ENCODE measurements at regions not wholly inside any gene's neighbourhood (a gene's known extent, or its start where the extent isn't known, plus 50 kb on each side); places are given as distances from the start of the nearest gene placed in this dataset.
"Not testable (repeated sequence)": the region's sequence is repeated elsewhere in the genome, so short reads cannot be mapped to it uniquely, and the experiment has no call there.

DNA sequence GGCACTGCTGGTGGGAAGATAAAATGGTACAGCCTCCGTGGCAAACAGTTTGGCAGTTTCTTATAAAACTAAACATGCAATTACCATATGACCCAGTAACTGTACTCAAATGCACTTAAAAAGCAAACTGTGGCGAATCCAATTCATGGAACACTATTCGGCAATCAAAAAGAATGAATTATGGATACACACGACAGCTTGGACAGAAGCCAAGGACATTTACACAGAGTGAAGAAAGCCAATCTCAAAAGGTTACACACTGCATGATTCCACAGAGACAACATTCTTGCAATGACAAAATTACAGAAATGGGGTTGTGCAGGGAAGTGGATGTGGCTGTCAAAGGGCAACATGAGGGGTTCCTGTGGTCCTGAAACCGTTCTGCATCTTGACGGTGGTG, 122.1 kb upstream of the IQSEC1 start:
- no peak for DNase-seq

DNA sequence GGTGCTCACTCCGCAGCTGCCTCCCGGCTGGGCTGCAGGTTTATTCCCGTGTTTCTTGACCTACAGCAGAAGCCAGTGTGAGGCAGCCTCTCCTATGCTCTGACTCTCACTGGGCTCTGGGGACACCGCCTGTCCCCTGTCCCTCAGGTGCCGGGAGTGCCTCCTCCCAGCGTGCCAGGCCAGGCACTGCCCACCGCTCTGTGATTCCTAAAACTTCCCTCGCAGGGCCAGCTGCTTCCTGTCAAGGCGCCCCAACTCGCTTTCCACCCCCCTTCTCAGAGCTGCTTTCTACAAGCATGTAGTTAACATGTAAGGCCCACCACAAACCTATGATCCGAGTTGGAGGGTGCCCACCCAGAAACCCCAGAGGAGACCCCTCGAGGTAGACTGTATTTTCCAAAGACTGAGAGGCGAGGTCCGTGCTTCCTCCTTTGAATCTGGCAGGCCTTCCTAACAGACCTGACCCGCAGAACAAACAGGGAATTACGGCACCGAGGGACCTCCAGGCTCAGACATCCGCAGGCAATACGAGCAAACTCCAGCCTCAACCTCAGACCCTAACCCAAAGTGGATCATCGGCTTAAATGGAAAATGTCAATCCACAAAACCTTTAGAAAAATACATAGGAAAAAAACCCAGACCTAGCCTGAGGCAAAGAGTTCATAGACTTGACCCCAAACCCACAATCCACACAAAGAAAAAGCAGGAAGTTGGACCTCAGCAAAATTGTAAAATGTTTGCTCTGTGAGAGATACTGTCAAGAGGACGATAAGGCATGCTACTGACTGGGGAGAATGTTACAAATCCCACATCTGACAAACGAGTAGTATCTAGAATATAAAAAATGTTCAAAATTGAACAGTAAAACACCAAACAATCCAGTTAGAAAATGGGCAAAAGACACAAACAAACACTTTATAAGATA, 121.3 kb upstream of the IQSEC1 start:
- no peak for DNase-seq

DNA sequence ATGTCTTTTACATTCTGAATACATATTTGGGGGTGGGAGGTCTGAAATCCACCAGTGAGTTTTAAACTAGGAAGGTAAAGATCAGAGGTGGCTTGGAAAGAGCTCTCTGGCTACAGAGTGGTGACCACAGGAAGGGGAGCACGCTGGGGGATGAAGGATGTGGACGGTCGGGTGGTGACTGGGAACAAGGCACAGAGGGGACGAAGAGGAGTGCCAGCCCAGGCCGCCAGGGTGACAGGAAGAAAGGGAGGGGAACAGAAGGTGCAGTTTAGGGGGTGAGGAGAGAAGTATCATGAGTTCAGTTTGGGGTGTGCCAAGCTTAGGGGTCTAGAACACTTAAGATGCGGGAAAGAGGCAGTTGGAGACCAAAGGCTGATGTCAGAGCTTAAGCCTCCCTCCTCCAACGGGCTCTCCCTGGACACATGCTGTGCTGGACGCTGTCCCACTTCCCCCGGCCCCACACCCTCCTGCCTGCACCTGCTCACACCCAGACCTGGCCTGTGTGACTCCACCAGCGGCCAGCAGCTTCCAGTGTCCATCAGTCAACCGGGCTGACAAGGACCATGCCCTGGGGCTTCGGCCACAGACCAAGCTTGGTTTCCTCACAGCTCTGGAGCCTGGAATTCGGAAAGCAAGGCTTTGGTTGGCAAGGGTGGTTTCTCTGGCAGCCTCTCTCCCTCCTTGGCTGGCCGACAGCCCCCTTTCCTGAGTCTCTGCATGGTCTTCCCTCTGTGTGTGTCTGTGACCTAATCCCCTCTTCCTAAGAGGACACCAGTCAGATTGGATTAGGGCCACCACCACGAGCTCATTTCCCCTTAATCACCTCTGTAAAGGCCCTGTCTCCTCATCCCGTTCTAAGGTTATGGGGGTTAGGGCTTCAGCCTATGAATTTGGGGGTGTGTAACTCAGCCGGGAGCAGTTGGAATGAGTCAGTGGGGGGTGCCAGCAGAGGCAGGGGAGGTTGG, 120.4 kb upstream of the IQSEC1 start:
- DNase-seq: no peak

DNA sequence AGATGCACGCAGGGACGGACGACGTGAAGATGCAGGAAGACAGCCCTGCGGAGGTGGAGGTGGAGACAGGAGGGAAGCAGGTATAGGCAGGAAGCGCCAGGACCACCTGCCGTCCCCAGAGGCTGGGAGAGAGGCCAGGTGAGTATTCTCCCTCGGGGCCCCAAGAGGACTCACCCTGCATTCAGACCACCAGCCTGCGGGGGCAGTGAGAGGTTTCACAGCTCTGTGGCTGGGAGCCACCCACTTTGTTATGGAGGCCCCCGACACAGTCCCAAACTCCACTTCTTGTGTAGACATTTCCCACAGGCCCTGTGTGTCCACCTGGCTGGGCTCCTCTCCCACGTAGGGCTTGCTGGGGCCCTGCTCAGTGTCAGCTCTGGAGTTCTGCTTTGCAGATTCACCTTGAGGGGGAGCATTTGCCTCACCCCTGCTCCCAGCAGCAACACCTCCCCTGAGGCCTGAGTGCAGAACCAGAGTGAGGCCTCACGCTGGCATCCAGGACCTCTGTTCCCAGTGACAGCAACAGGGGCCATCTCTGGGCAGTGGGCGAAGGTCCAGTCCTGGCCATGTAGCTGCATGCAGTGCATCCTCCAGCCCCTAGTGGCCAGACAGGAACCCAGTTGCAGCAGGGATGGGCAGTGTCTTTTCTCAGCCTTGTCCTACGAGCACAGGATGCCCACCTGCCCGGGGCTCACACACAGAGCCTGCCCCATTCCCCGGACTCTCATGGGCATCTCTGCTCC, 119.4 kb upstream of the IQSEC1 start:
- DNase-seq: no peak

DNA sequence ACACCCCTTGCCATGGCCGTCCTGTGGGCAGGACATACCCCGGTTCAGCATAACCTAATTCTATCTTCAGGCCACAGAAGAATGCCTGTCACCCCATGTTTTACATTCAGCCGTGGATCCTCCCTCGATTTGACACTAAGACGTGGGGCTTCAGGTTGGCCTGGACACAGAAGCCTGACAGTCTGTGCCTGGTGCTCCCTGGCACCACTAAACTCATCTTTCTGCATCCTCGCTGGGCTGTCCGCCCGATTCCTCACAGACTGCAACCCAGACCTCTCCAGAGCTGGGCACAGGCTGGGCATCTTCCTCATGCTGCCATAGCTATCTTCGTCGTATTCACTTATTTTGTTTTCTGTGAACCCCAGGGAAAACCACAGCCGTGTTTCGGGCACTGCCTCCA, 117.8 kb upstream of the IQSEC1 start:
- no peak for DNase-seq

DNA sequence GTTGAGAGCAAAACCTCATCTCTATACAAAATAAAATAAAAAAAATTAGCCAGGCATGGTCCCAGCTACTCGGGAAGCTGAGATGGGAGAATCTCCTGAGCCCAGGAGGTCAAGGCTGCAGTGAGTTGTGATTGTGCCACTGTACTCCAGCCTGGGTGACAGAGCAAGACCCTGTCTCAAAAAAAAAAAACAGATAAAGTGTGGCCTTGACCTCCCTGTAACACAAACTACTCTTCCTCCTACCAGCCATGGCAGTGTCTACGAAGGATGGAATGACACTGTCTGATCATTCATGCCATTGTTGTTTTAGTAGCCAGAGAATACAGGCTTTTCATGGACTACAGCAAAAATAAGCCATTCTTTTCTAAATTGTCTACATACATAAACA, 117.1 kb upstream of the IQSEC1 start:
- DNase-seq: no peak

DNA sequence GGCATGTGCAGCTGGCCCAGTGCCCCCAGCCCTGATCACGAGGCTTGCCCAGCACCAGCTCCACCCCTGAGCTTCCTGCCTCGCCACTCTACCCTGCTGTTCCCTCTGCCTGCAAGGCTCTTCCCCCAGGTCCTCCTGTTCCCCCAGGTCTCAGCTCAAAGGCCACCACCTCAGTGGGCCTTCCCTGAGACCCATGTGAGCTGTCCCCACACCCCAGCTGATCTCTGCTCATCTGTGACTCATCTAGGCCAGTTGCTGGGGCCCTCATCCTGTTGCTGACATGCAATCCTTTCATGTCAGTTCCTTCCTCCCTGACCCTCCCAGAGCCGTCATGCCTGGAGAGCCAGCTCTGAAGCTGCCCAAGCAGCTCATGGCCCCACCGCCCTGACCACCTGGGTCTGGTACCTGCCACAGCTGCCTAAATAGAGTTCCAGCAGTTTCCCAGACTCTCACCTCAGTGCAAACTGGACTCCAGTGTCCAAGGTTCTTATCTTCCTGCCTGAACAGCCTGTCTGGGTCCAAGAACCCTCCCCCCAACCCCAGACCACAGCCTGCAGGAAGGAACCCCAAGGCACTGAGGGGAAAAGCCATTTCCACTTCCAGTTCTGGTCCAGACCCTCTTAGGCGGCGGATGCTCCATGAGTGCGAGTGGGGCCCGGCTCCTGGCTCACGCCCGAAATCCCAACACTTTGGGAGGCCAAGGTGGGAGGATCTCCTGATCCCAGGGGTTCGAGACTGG, 116.6 kb upstream of the IQSEC1 start:
- no peak for DNase-seq

DNA sequence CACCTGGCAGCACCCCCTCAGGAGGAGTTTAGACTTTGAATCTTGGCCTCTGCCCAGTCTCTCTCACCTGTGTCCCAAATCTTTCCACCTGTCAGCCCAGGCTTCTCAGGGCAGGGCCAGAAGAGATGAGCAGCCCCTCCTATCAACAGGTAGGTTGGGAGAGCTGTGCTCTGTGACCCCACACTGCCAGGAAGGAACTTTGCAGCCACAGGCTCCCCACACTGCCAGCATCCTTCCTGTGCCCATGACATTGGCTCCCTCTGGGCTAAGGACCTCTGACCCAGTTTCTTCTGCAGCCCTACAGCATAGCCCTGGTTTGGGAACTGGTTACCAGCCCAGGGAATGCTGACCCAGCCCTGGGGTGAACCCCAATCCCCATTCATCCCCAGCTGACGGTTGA, 115.7 kb upstream of the IQSEC1 start:
- no peak for DNase-seq

DNA sequence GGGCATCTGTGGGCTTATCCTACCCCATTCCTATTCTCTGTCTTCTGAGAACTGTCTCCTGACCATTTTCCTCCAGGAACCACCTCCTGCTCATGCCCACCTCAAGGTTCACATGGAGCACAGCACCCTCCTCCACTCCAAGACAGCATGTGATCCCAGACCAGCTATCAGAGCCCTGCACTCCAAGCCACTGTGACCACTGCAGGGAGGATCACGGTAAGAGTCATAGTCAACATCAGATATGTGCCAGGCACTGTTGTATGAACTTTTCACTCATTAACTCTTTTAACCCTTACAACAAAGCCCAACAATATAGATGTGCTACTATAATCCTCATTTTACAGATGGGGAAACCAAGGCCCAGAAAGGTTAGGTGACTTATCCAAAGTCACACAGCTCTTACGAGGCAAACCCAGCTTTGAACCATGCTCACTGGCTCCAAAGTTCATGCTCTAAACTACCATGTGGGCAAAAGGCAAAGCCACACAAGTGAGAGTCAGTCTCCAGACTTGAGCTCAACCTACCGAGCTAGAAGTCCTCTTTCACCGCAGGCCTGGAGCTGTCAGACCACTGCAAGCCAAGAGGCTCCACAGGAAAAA, 115.1 kb upstream of the IQSEC1 start:
- DNase-seq: no peak

DNA sequence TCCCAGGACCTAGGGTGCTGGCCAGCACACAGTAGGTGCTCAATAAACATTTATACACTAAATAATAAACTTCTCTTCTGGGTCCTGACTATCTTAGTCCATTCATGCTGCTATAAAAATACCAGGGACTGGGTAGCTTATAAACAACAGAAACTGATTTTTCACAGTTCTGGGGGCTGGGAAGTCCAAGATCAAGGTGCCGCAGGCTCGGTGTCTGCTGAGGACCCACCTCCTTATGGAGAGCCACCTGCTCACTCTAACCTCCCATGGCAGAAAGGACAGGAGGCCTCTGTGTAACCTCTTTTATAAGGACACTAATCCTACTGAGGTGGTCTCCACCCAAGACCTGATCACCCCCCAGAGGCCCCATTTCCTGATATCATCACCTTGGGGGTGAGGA, 114.4 kb upstream of the IQSEC1 start:
- DNase-seq: no peak

DNA sequence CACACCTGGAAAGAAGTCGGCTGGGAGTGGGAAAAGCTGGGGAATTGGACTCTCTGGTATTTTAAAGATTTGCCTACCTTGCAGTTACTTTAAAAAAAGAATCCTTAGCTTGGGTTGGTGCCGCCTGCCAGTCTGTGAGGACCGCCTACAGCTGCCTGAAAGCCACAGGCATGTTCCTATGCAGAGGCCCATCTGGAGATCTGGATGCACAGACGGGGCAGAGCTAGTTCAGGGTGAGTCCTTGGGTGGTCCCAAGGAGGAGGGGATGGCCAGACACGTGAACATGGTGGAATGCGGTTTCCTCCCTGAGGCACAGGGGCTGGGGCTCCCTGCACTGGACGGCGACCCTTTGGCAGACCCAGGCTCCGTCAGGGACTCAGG, 113.2 kb upstream of the IQSEC1 start:
- no peak for DNase-seq

DNA sequence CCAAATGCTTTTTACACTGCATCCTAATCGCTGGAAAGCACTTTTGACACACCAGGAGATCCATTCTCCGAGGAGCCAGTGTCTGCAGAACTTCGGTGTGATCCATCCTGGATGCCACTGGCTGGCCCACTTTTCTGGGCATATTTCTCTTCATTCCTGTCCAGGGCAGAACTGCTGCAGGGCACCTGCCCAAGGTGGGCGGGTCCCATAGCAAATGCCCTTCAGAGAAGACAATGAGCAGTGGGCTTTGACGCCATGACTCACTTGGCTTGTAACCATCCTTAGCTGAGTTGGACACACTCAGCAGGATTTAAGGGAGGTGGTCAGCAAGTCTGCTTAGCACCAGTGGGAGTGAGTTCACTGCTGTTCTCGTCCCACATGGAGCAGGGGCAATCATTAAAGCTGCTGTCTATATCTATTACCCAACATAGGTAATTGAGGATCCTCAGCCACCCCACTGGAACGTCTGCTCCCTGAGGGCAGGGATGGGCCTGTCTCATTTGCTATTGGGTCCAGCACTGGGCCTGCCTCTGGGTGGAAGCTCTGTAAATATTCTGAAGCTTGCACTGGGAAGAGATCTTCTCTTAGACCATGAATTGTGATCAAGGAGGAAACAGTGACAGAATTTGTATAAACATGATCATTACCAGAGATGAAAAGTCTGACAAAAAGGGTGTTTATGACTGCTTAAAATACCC, 112.7 kb upstream of the IQSEC1 start:
- DNase-seq: no peak

DNA sequence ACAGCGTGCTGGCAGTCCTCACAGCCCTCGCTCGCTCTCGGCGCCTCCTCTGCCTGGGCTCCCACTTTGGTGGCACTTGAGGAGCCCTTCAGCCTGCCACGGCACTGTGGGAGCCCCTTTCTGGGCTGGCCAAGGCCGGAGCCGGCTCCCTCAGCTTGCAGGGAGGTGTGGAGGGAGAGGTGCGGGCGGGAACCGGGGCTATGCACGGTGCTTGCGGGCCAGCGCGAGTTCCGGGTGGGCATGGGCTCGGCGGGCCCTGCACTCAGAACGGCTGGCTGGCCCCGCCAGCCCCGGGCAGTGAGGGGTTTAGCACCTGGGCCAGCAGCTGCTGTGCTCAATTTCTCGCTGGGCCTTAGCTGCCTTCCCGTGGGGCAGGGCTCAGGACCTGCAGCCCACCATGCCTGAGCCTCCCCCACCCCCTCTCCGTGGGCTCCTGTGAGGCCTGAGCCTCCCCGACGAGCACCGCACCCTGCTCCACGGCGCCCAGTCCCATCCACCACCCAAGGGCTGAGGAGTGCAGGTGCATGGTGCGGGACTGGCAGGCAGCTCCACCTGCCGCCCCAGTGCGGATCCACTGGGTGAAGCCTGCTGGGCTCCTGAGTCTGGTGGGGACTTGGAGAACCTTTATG, 106.5 kb upstream of the IQSEC1 start:
- not testable (repeated sequence) for DNase-seq

DNA sequence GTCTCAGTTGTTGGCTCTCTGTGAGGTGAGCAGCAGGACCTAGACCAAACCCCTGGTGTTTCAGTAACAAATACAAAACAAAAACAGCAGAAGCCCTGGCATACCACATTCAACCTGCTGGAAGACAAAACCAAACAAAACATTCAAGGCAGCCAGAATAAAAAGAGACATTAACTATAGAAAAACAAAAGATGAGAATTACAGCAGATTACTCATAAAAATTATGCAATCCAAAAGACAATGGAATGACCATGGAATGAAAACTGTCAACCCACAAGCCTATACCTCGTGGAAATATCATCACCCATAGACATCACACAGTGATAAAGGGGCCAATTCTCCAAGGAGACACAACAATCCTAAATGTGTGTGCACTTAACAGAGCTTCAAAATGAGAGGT, 106.0 kb upstream of the IQSEC1 start:
- DNase-seq: no peak

DNA sequence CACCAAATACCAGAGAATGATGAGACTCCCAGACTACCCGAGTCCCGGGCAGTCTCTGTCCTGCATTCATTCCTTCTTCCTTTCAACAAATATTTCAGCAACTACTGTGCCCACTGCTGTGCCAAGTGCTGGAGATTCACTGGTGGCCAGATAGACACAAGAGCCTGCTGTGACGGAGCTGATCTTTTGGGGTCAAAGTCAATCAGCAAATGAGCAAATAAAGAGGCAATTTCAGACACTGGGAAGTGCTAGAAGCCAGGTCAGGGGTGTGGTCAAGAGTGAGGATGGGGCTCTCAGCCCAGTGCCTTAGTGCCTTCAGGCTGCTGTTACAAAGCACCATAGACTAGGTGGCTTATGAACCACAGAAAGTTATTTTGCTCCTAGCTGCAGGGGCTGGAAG, 104.9 kb upstream of the IQSEC1 start:
- DNase-seq: no peak

DNA sequence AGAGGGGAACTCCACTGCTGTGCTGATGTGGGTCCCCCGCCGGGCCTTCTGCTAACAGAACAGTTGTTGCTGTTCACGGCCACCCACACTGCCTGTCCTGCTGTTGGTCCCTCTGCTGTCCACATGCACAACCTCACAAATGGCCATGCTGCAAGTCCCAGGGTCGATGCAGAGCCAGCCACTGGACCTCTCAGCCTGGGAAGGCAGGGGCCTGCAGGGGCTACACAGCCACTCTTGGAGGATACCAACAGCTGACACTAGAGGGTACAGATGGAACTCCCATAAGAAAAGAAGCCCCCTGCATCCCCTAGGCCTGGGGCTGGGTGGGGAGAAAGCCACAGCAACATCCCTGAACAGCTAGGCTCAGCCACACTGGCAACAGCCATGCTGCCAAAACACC, 104.4 kb upstream of the IQSEC1 start:
- DNase-seq: no peak

DNA sequence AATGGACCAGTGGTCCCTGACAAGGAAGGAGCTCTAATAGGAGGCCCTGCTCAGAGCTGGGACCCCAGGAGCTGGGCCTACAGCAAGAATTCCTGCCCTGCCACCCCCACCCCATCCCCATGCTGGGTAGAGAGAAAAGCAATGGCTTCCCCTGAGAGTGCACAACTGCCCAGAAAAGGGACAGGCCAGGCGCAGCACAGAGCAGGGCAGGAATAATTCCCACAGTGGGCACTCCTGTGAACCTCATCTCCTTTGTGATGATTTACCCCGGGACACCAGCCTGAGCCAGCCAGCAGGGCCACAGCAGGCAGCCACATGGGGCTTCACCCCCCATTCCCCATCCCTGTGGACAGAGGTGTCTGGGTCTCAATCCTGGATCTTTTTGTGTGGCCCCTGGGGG, 104.0 kb upstream of the IQSEC1 start:
- no peak for DNase-seq

DNA sequence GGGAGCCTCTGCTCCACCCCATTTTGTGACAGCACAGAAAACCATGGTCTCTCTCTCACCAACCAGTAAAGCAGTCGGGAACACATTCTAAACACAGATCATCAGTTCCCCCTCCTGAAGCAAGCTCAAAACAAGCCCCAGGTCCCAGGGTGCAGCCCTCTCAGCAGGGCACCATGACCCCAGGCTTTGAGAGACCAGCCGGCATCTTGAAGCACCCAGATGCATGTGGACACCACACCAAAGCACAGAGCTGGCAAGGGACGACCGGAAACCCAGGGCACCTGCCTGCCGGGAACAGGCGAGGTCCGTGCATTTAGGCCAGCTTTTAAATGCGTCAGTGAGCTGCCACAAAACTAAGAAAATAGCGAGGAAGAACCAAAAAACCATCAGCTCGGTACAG, 103.2 kb upstream of the IQSEC1 start:
- no peak for DNase-seq

DNA sequence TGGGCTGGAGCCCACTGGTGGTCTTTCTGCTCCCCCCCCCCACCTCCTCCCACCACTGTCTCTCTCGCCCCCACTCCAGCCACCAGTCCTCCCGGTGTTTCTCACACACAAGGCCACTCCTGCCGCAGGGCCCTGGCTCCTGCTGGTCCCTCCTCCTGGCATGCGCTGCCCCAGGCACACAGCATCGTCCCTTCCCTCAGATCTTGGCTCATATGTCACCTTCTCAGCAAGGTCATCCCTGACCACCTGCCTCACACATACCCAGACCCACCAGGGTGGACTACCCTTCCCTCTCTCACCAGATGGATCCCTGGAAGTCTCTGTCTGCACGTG, 101.5 kb upstream of the IQSEC1 start:
- DNase-seq: no peak

Data from hypothalamus (tissue), 51 donors.